GM23338 (cell line): ENCODE measurements at regions not wholly inside any gene's neighbourhood (a gene's known extent, or its start where the extent isn't known, plus 50 kb on each side); places are given as distances from the start of the nearest gene placed in this dataset.

ENCODE experiments used
- ATAC-seq: fragments of 200-7000 bp; cut with Tn5 transposase; 3 replicates; pipeline ENCODE4 v1.9.1; 2020
- DNase-seq: peaks from one replicate; pipeline ENCODE4 v3.0.0-alpha.2; 2015; ENCODE audit warnings: low spot score
- H2AFZ ChIP-seq: fragments of 200-600 bp; sonication (generic); 2 replicates; pipeline ENCODE4 v1.8.0; 2016; ENCODE audit warnings: antibody characterized with exemption, mild to moderate bottlenecking, moderate library complexity
- H3F3A ChIP-seq: fragments of 200-600 bp; sonication (generic); replicated peaks from 2 replicates; pipeline ENCODE4 v1.8.0; 2017; ENCODE audit warnings: antibody characterized with exemption, mixed run types, low read depth
- H3K27ac ChIP-seq: fragments of 200-600 bp; sonication (generic); 2 replicates; pipeline ENCODE4 v1.6.1; 2016; ENCODE audit warnings: low read depth
- H3K27me3 ChIP-seq: fragments of 200-600 bp; sonication (generic); 2 replicates; pipeline ENCODE4 v1.8.0; 2016; ENCODE audit warnings: mild to moderate bottlenecking, mixed run types, moderate library complexity; ENCODE audit not compliant: insufficient read depth
- H3K36me3 ChIP-seq: fragments of 200-600 bp; sonication (generic); 2 replicates; pipeline ENCODE4 v1.8.0; 2016; ENCODE audit warnings: mild to moderate bottlenecking; ENCODE audit not compliant: insufficient read depth
- H3K4me1 ChIP-seq: fragments of 200-600 bp; sonication (generic); 2 replicates; pipeline ENCODE4 v1.8.0; 2016; ENCODE audit warnings: mild to moderate bottlenecking, moderate library complexity; ENCODE audit not compliant: insufficient read depth
- H3K4me2 ChIP-seq: fragments of 200-600 bp; sonication (generic); 2 replicates; pipeline ENCODE4 v1.7.1; 2017; ENCODE audit warnings: mixed run types
- H3K4me3 ChIP-seq: fragments of 200-600 bp; sonication (generic); 2 replicates; pipeline ENCODE4 v1.6.1; 2016; ENCODE audit warnings: mixed run types
- H3K79me2 ChIP-seq: fragments of 200-600 bp; sonication (generic); replicated peaks from 2 replicates; pipeline ENCODE4 v1.8.0; 2017; ENCODE audit warnings: mild to moderate bottlenecking; ENCODE audit not compliant: insufficient read depth
- H3K9me2 ChIP-seq: fragments of 200-600 bp; sonication (generic); 2 replicates; pipeline ENCODE4 v1.8.0; 2017; ENCODE audit not compliant: insufficient read depth
- H4K20me1 ChIP-seq: fragments of 200-600 bp; sonication (generic); replicated peaks from 2 replicates; pipeline ENCODE4 v1.8.0; 2017; ENCODE audit warnings: mild to moderate bottlenecking; ENCODE audit not compliant: insufficient read depth
- H3K27ac Mint-ChIP-seq: 2 replicates; pipeline ENCODE4 v1.8.0; 2020; ENCODE audit warnings: inconsistent platforms, mild to moderate bottlenecking, moderate library complexity, mixed read lengths
- H3K27me3 Mint-ChIP-seq: 3 replicates; pipeline ENCODE4 v1.8.0; 2022; ENCODE audit warnings: low read depth, mild to moderate bottlenecking, moderate library complexity, mixed read lengths, inconsistent platforms; ENCODE audit not compliant: insufficient read depth, poor library complexity
- H3K36me3 Mint-ChIP-seq: 3 replicates; pipeline ENCODE4 v1.8.0; 2021; ENCODE audit warnings: low read depth, mild to moderate bottlenecking, inconsistent platforms, moderate library complexity, mixed read lengths
- H3K4me1 Mint-ChIP-seq: 3 replicates; pipeline ENCODE4 v1.8.0; 2020; ENCODE audit warnings: mild to moderate bottlenecking, inconsistent platforms, mixed read lengths
- H3K4me3 Mint-ChIP-seq: 3 replicates; pipeline ENCODE4 v1.8.0; 2021; ENCODE audit warnings: moderate library complexity, mild to moderate bottlenecking, inconsistent platforms, mixed read lengths
- H3K9me3 Mint-ChIP-seq: 3 replicates; pipeline ENCODE4 v1.8.0; 2020; ENCODE audit warnings: moderate library complexity, mild to moderate bottlenecking, inconsistent platforms, mixed read lengths
- CREB1 ChIP-seq: fragments of 250-450 bp; sonication (Bioruptor Pico); IDR thresholded peaks from 2 replicates; pipeline ENCODE4 v1.5.0; 2020; ENCODE audit warnings: low read depth, mild to moderate bottlenecking, moderate library complexity
- ETS1 ChIP-seq: IDR thresholded peaks from 2 replicates; pipeline ENCODE4 v1.6.1; 2016; ENCODE audit warnings: antibody characterized with exemption
- EZH2 ChIP-seq: fragments of 200-600 bp; sonication (generic); IDR thresholded peaks from one replicate; pipeline ENCODE4 v1.8.0; 2017; ENCODE audit warnings: antibody characterized with exemption, mild to moderate bottlenecking, low read depth; ENCODE audit not compliant: unreplicated experiment
- EZH2phosphoT487 ChIP-seq: fragments of 200-600 bp; sonication (generic); IDR thresholded peaks from one replicate; pipeline ENCODE4 v1.8.1; 2018; ENCODE audit warnings: antibody characterized with exemption; ENCODE audit not compliant: unreplicated experiment
- JUNB ChIP-seq: IDR thresholded peaks from one replicate; pipeline ENCODE4 v1.6.1; 2016; ENCODE audit warnings: antibody characterized with exemption; ENCODE audit not compliant: unreplicated experiment
- NANOG ChIP-seq: IDR thresholded peaks from 2 replicates; pipeline ENCODE4 v1.6.1; 2016; ENCODE audit warnings: antibody characterized with exemption, borderline replicate concordance
- REST ChIP-seq: IDR thresholded peaks from one replicate; pipeline ENCODE4 v1.6.1; 2018; ENCODE audit warnings: antibody characterized with exemption; ENCODE audit not compliant: unreplicated experiment
- ZNF114 ChIP-seq: fragments of 250-450 bp; sonication (Bioruptor Pico); IDR thresholded peaks from 2 replicates; pipeline ENCODE4 v1.5.0; 2020; ENCODE audit warnings: mild to moderate bottlenecking, moderate library complexity
- ZNF331 ChIP-seq: fragments of 250-450 bp; sonication (Bioruptor Pico); IDR thresholded peaks from 2 replicates; pipeline ENCODE4 v1.5.0; 2020; ENCODE audit warnings: low read depth, mild to moderate bottlenecking, moderate library complexity
- TF ChIP-seq, protein P1 (sequence below), 2 experiments: fragments of 200-600 bp in 1 of 2; sonication (generic) in 1 of 2; conservative IDR thresholded peaks; 2 replicates each; pipeline versions ENCODE4 v1.5.1 to v1.6.1; 2016 to 2017; ENCODE audit warnings: antibody characterized with exemption in 2 of 2, low read depth in 2 of 2, mild to moderate bottlenecking in 2 of 2, moderate library complexity in 1 of 2

GRCh38 chr11:13145461-13145860 is 132.1 kb upstream of the BMAL1 start:
- no peaks in the 10 kb centered on the region for H3K4me1 Mint-ChIP-seq
- DNase-seq = peak; percentile 46
- H3F3A ChIP-seq = no peaks in the 10 kb centered on the region
- H3K27me3 Mint-ChIP-seq = peaks cover 2% of the 10 kb centered on the region
- ATAC-seq = peak; percentile 69
- TF ChIP-seq, protein P1, sequence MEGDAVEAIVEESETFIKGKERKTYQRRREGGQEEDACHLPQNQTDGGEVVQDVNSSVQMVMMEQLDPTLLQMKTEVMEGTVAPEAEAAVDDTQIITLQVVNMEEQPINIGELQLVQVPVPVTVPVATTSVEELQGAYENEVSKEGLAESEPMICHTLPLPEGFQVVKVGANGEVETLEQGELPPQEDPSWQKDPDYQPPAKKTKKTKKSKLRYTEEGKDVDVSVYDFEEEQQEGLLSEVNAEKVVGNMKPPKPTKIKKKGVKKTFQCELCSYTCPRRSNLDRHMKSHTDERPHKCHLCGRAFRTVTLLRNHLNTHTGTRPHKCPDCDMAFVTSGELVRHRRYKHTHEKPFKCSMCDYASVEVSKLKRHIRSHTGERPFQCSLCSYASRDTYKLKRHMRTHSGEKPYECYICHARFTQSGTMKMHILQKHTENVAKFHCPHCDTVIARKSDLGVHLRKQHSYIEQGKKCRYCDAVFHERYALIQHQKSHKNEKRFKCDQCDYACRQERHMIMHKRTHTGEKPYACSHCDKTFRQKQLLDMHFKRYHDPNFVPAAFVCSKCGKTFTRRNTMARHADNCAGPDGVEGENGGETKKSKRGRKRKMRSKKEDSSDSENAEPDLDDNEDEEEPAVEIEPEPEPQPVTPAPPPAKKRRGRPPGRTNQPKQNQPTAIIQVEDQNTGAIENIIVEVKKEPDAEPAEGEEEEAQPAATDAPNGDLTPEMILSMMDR (conservative IDR thresholded peaks at IDR 0.05; ENCODE audit: low read depth in 2 of 2) = peak; percentile 43 to 55; a peak in 3 of 4 replicates
- no peak for TF ChIP-seq CREB1
- no peaks in the 10 kb centered on the region for H3K9me2 ChIP-seq
- no peaks in the 10 kb centered on the region for H4K20me1 ChIP-seq
- H3K4me3 ChIP-seq = no peak overlapping the region
- no peaks in the 10 kb centered on the region for H3K27me3 ChIP-seq
- no peaks in the 10 kb centered on the region for H3K36me3 ChIP-seq
- no peak overlapping the region for H3K27ac ChIP-seq
- H2AFZ ChIP-seq = 0 out of 2 replicates have a peak overlapping the region, but pooled peaks have one; percentile 54
- no peak overlapping the region for H3K4me2 ChIP-seq
- no peak overlapping the region for H3K27ac Mint-ChIP-seq
- no peak overlapping the region for H3K4me3 Mint-ChIP-seq
- H3K9me3 Mint-ChIP-seq = no peaks in the 10 kb centered on the region; the same call in 2 of the 3 replicates
- no peaks in the 10 kb centered on the region for H3K36me3 Mint-ChIP-seq
- no peaks in the 10 kb centered on the region for H3K4me1 ChIP-seq
- no peaks in the 10 kb centered on the region for H3K79me2 ChIP-seq

GRCh38 chr11:13149991-13150390 is 127.6 kb upstream of the BMAL1 start:
- Mint-ChIP-seq H3K36me3 (no peaks in the 10 kb centered on the region), H3K27ac (no peak overlapping the region), H3K27me3 (no peaks in the 10 kb centered on the region), H3K4me1 (no peaks in the 10 kb centered on the region), H3K4me3 (no peak overlapping the region), H3K9me3 (no peaks in the 10 kb centered on the region)
- no peak overlapping the region for H3K27ac ChIP-seq
- no peaks in the 10 kb centered on the region for H3K79me2 ChIP-seq
- ATAC-seq (no peak), DNase-seq (no peak)
- no peak overlapping the region for H3K4me2 ChIP-seq
- H3K27me3 ChIP-seq = no peaks in the 10 kb centered on the region
- no peak overlapping the region for H2AFZ ChIP-seq
- no peaks in the 10 kb centered on the region for H3K4me1 ChIP-seq
- no peaks in the 10 kb centered on the region for H3F3A ChIP-seq
- H4K20me1 ChIP-seq = no peaks in the 10 kb centered on the region
- H3K4me3 ChIP-seq = no peak overlapping the region
- no peaks in the 10 kb centered on the region for H3K36me3 ChIP-seq
- H3K9me2 ChIP-seq = no peaks in the 10 kb centered on the region
- TF ChIP-seq JUNB = no peak
- TF ChIP-seq ZNF114 (CRISPR knock-in tag) = no peak
- TF ChIP-seq NANOG = no peak
- no peak for TF ChIP-seq ETS1
- TF ChIP-seq EZH2phosphoT487 = no peak
- TF ChIP-seq, protein P1 (conservative IDR thresholded peaks at IDR 0.05; ENCODE audit: low read depth in 2 of 2) = no peak
- no peak for TF ChIP-seq ZNF331
- no peak for TF ChIP-seq CREB1
- TF ChIP-seq REST = no peak
- no peak for TF ChIP-seq EZH2
